Right lobe of liver (tissue), 4 donors: ENCODE measurements at regions not wholly inside any gene's neighbourhood (a gene's known extent, or its start where the extent isn't known, plus 50 kb on each side); places are given as distances from the start of the nearest gene placed in this dataset.

Source experiments
- POLR2A ChIP-seq: fragments of 450-650 bp; IDR thresholded peaks from one replicate; pipeline ENCODE4 v1.6.1; 2017; ENCODE audit warnings: antibody characterized with exemption, mild to moderate bottlenecking
- TF ChIP-seq, protein P1 (sequence below), 4 donors: fragments of 200-600 bp in 3 of 4; fragments of 450-650 bp in 1 of 4; IDR thresholded peaks; one replicate each; pipeline versions ENCODE4 v1.5.1 to v1.8.0; 2016 to 2022; ENCODE audit warnings: antibody characterized with exemption in 4 of 4, mild to moderate bottlenecking in 2 of 4
- donor health status: DM: no; HTN: no; CAD: no.
- donor health status: DM: no; HTN: no; CAD: no.
- donor health status: DM: no; HTN: yes; CAD: no.

DNA sequence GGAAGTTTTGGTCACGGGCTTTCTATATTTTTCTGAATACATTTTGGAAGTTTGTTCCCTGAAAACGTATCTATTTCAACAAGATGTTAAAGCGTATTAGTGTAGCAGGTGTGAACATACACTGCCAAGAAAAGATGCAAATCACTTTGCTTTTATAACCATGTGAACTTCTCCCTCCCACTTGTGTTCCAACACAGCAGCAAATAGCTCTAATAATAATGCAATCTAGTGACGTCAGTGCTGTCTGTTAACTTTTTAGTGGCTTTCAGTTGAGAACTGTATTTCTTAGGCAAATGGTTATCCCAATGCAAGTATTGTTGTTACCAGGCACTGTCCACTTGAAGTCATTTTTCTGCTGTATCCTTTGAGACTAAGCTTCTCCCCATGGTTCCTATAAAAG lies 188.4 kb upstream of the IGFBP3 start:
- TF ChIP-seq, protein P1, sequence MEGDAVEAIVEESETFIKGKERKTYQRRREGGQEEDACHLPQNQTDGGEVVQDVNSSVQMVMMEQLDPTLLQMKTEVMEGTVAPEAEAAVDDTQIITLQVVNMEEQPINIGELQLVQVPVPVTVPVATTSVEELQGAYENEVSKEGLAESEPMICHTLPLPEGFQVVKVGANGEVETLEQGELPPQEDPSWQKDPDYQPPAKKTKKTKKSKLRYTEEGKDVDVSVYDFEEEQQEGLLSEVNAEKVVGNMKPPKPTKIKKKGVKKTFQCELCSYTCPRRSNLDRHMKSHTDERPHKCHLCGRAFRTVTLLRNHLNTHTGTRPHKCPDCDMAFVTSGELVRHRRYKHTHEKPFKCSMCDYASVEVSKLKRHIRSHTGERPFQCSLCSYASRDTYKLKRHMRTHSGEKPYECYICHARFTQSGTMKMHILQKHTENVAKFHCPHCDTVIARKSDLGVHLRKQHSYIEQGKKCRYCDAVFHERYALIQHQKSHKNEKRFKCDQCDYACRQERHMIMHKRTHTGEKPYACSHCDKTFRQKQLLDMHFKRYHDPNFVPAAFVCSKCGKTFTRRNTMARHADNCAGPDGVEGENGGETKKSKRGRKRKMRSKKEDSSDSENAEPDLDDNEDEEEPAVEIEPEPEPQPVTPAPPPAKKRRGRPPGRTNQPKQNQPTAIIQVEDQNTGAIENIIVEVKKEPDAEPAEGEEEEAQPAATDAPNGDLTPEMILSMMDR (IDR thresholded peaks at IDR 0.05): no peak
- no peak for TF ChIP-seq POLR2A
